ENCODE measurements at regions not wholly inside any gene's neighbourhood (a gene's known extent, or its start where the extent isn't known, plus 50 kb on each side); places are given as distances from the start of the nearest gene placed in this dataset.

DNA sequence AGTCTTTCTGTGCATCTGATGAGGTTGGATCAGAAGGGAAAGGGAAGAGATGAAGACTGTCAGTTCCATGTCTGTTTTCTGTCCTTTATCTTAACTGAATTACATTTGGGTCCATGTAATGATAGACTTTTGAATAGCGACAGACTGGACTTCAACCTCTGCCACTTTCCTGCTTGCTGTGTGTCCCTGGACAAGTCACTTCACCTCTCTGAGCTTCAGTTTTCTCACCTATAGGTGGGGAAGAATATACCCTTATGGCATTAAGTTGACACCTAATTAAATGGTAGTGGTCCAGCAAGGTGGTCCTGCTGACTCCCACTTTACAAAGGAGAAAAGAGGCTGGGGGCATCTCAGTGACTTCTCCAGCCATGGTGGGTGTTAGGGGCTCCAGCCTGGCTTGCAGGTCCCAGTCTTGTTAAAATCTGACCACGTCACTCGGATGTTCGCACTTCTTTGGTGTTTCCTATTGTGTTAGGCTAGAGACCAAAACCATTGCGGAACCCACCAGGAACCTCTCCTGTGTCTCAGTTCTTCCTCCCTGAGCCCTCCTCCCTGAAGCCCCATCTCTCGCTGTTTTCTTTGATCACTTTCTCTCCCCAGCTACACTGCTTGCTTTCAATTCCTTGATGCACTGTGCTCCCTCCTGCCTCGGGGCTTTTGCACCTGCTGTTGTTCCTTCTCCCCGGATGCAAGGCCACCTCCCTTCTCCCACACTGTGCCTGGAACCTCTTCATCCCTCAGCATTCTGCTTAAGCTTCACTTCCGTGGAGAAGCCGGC is 256.5 kb downstream of the NSG2 start:
- TF ChIP-seq ZNF8 (CRISPR knock-in tag; IDR thresholded peaks at IDR 0.05), result no peak
- TF ChIP-seq ESRRG (CRISPR knock-in tag; IDR thresholded peaks at IDR 0.05), result no peak
- no peak for TF ChIP-seq ZFP30 (CRISPR knock-in tag; IDR thresholded peaks at IDR 0.05)
- TF ChIP-seq, protein P1, sequence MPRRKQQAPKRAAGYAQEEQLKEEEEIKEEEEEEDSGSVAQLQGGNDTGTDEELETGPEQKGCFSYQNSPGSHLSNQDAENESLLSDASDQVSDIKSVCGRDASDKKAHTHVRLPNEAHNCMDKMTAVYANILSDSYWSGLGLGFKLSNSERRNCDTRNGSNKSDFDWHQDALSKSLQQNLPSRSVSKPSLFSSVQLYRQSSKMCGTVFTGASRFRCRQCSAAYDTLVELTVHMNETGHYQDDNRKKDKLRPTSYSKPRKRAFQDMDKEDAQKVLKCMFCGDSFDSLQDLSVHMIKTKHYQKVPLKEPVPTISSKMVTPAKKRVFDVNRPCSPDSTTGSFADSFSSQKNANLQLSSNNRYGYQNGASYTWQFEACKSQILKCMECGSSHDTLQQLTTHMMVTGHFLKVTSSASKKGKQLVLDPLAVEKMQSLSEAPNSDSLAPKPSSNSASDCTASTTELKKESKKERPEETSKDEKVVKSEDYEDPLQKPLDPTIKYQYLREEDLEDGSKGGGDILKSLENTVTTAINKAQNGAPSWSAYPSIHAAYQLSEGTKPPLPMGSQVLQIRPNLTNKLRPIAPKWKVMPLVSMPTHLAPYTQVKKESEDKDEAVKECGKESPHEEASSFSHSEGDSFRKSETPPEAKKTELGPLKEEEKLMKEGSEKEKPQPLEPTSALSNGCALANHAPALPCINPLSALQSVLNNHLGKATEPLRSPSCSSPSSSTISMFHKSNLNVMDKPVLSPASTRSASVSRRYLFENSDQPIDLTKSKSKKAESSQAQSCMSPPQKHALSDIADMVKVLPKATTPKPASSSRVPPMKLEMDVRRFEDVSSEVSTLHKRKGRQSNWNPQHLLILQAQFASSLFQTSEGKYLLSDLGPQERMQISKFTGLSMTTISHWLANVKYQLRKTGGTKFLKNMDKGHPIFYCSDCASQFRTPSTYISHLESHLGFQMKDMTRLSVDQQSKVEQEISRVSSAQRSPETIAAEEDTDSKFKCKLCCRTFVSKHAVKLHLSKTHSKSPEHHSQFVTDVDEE (CRISPR knock-in tag; IDR thresholded peaks at IDR 0.05), result no peak
- no peak for TF ChIP-seq BACH2 (CRISPR knock-in tag; IDR thresholded peaks at IDR 0.05; ENCODE audit: borderline replicate concordance)
- TF ChIP-seq, protein P2, sequence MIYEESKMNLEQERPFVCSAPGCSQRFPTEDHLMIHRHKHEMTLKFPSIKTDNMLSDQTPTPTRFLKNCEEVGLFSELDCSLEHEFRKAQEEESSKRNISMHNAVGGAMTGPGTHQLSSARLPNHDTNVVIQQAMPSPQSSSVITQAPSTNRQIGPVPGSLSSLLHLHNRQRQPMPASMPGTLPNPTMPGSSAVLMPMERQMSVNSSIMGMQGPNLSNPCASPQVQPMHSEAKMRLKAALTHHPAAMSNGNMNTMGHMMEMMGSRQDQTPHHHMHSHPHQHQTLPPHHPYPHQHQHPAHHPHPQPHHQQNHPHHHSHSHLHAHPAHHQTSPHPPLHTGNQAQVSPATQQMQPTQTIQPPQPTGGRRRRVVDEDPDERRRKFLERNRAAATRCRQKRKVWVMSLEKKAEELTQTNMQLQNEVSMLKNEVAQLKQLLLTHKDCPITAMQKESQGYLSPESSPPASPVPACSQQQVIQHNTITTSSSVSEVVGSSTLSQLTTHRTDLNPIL (CRISPR knock-in tag; IDR thresholded peaks at IDR 0.05; ENCODE audit: low read depth), result no peak
- TF ChIP-seq ARNTL (CRISPR knock-in tag; IDR thresholded peaks at IDR 0.05; ENCODE audit: borderline replicate concordance, low read depth), result no peak
- no peak for TF ChIP-seq ZNF565 (CRISPR knock-in tag; conservative IDR thresholded peaks at IDR 0.05; ENCODE audit: low read depth)
- no peak for TF ChIP-seq SNAI2 (CRISPR knock-in tag; IDR thresholded peaks at IDR 0.05)
- TF ChIP-seq ZFP3 (CRISPR knock-in tag; IDR thresholded peaks at IDR 0.05), result no peak
- TF ChIP-seq ISL1 (CRISPR knock-in tag; IDR thresholded peaks at IDR 0.05), result no peak
- TF ChIP-seq GLIS3 (CRISPR knock-in tag; IDR thresholded peaks at IDR 0.05), result no peak
- TF ChIP-seq, protein P3, sequence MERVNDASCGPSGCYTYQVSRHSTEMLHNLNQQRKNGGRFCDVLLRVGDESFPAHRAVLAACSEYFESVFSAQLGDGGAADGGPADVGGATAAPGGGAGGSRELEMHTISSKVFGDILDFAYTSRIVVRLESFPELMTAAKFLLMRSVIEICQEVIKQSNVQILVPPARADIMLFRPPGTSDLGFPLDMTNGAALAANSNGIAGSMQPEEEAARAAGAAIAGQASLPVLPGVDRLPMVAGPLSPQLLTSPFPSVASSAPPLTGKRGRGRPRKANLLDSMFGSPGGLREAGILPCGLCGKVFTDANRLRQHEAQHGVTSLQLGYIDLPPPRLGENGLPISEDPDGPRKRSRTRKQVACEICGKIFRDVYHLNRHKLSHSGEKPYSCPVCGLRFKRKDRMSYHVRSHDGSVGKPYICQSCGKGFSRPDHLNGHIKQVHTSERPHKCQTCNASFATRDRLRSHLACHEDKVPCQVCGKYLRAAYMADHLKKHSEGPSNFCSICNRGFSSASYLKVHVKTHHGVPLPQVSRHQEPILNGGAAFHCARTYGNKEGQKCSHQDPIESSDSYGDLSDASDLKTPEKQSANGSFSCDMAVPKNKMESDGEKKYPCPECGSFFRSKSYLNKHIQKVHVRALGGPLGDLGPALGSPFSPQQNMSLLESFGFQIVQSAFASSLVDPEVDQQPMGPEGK (CRISPR knock-in tag; IDR thresholded peaks at IDR 0.05; ENCODE audit: borderline replicate concordance), result no peak
- TF ChIP-seq, protein P4, sequence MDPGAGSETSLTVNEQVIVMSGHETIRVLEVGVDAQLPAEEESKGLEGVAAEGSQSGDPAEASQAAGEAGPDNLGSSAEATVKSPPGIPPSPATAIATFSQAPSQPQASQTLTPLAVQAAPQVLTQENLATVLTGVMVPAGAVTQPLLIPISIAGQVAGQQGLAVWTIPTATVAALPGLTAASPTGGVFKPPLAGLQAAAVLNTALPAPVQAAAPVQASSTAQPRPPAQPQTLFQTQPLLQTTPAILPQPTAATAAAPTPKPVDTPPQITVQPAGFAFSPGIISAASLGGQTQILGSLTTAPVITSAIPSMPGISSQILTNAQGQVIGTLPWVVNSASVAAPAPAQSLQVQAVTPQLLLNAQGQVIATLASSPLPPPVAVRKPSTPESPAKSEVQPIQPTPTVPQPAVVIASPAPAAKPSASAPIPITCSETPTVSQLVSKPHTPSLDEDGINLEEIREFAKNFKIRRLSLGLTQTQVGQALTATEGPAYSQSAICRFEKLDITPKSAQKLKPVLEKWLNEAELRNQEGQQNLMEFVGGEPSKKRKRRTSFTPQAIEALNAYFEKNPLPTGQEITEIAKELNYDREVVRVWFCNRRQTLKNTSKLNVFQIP (CRISPR knock-in tag; IDR thresholded peaks at IDR 0.05; ENCODE audit: borderline replicate concordance, low read depth), result no peak
- TF ChIP-seq, protein P5, sequence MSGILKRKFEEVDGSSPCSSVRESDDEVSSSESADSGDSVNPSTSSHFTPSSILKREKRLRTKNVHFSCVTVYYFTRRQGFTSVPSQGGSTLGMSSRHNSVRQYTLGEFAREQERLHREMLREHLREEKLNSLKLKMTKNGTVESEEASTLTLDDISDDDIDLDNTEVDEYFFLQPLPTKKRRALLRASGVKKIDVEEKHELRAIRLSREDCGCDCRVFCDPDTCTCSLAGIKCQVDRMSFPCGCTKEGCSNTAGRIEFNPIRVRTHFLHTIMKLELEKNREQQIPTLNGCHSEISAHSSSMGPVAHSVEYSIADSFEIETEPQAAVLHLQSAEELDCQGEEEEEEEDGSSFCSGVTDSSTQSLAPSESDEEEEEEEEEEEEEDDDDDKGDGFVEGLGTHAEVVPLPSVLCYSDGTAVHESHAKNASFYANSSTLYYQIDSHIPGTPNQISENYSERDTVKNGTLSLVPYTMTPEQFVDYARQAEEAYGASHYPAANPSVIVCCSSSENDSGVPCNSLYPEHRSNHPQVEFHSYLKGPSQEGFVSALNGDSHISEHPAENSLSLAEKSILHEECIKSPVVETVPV (CRISPR knock-in tag; IDR thresholded peaks at IDR 0.05), result no peak
- ATAC-seq, result no peak

DNA sequence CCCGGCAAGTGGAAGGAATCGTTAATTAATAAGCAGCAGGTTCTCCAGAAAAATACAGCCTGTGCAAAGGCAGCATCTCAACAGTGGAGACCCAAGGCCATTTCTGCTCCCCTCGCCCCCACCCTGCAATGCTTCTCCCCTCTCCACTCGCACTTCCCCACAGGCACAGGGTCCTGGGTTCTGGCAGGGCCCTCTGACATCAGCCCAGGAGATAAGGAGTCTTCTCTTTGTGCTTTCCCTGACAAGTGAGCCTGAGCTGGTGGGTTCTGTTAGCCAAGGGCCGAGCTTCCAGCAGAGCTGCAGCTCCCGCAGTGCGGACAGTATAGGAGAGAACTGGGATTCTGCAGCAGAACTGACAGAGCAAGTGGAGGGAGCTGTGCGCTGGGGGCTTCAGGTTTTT is 257.5 kb downstream of the NSG2 start:
- TF ChIP-seq, protein P5 (CRISPR knock-in tag; IDR thresholded peaks at IDR 0.05), result no peak
- TF ChIP-seq TCF4 (CRISPR knock-in tag; IDR thresholded peaks at IDR 0.05; ENCODE audit: borderline replicate concordance) (no peak), TOX (CRISPR knock-in tag; IDR thresholded peaks at IDR 0.05; ENCODE audit: borderline replicate concordance) (no peak), BACH2 (CRISPR knock-in tag; IDR thresholded peaks at IDR 0.05; ENCODE audit: borderline replicate concordance) (no peak), PPARA (CRISPR knock-in tag; IDR thresholded peaks at IDR 0.05; ENCODE audit: borderline replicate concordance) (no peak), CSDC2 (CRISPR knock-in tag; IDR thresholded peaks at IDR 0.05) (no peak), ZFP30 (CRISPR knock-in tag; IDR thresholded peaks at IDR 0.05) (no peak), ARNTL (CRISPR knock-in tag; IDR thresholded peaks at IDR 0.05; ENCODE audit: borderline replicate concordance, low read depth) (no peak), ZC3H10 (CRISPR knock-in tag; IDR thresholded peaks at IDR 0.05) (no peak), ZFP3 (CRISPR knock-in tag; IDR thresholded peaks at IDR 0.05) (no peak), SNAI2 (CRISPR knock-in tag; IDR thresholded peaks at IDR 0.05) (no peak), OSR1 (CRISPR knock-in tag; IDR thresholded peaks at IDR 0.05) (no peak)
- TF ChIP-seq, protein P2 (CRISPR knock-in tag; IDR thresholded peaks at IDR 0.05; ENCODE audit: low read depth), result no peak
- no peak for ATAC-seq

All from SK-N-SH treated with all-trans-retinoic acid at 6 μM for 48 hours (cell line).